ENCODE measurements at regions not wholly inside any gene's neighbourhood (a gene's known extent, or its start where the extent isn't known, plus 50 kb on each side); places are given as distances from the start of the nearest gene placed in this dataset.

DNA sequence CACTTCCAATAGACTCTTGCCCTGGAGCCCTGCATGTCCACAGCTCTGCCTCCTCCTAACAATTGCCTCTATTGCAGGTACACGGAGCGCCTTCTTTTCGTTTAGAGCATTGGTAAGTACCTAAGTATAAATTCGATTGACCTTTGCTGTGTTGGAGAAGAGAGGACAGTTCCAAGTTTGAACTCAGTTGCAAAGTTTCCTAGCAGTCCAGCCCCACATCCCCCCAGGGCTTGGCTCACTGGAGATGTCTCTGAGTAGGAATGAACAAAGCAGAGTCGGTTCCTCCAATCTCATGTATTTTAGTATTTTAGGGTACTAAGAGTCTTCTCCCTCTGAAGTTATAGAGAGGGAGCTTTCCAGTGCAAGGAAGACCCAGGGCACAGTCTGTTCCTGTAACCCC lies 238.9 kb upstream of the AJAP1 start:
- TF ChIP-seq TAF1 (IDR thresholded peaks at IDR 0.05; ENCODE audit: low read depth) = no peak
- TF ChIP-seq, protein P1, sequence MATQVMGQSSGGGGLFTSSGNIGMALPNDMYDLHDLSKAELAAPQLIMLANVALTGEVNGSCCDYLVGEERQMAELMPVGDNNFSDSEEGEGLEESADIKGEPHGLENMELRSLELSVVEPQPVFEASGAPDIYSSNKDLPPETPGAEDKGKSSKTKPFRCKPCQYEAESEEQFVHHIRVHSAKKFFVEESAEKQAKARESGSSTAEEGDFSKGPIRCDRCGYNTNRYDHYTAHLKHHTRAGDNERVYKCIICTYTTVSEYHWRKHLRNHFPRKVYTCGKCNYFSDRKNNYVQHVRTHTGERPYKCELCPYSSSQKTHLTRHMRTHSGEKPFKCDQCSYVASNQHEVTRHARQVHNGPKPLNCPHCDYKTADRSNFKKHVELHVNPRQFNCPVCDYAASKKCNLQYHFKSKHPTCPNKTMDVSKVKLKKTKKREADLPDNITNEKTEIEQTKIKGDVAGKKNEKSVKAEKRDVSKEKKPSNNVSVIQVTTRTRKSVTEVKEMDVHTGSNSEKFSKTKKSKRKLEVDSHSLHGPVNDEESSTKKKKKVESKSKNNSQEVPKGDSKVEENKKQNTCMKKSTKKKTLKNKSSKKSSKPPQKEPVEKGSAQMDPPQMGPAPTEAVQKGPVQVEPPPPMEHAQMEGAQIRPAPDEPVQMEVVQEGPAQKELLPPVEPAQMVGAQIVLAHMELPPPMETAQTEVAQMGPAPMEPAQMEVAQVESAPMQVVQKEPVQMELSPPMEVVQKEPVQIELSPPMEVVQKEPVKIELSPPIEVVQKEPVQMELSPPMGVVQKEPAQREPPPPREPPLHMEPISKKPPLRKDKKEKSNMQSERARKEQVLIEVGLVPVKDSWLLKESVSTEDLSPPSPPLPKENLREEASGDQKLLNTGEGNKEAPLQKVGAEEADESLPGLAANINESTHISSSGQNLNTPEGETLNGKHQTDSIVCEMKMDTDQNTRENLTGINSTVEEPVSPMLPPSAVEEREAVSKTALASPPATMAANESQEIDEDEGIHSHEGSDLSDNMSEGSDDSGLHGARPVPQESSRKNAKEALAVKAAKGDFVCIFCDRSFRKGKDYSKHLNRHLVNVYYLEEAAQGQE (IDR thresholded peaks at IDR 0.05; ENCODE audit: low read depth) = no peak
- TF ChIP-seq CEBPB (IDR thresholded peaks at IDR 0.05) = no peak
- no peak for TF ChIP-seq NFIC (IDR thresholded peaks at IDR 0.05)
- no peak for TF ChIP-seq EGR1 (IDR thresholded peaks at IDR 0.05)
- TF ChIP-seq CREB1 (IDR thresholded peaks at IDR 0.05; ENCODE audit: low read depth) = no peak
- TF ChIP-seq, protein P2, sequence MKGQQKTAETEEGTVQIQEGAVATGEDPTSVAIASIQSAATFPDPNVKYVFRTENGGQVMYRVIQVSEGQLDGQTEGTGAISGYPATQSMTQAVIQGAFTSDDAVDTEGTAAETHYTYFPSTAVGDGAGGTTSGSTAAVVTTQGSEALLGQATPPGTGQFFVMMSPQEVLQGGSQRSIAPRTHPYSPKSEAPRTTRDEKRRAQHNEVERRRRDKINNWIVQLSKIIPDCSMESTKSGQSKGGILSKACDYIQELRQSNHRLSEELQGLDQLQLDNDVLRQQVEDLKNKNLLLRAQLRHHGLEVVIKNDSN (IDR thresholded peaks at IDR 0.05) = no peak
- no peak for TF ChIP-seq TEAD4 (IDR thresholded peaks at IDR 0.05)
- TF ChIP-seq RAD21 (IDR thresholded peaks at IDR 0.05; ENCODE audit: low read depth) = no peak
- no peak for TF ChIP-seq EP300 (IDR thresholded peaks at IDR 0.05; ENCODE audit: borderline replicate concordance)
- TF ChIP-seq, protein P3, sequence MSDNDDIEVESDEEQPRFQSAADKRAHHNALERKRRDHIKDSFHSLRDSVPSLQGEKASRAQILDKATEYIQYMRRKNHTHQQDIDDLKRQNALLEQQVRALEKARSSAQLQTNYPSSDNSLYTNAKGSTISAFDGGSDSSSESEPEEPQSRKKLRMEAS (IDR thresholded peaks at IDR 0.05) = no peak
- TF ChIP-seq YY1 (IDR thresholded peaks at IDR 0.05; ENCODE audit: low read depth) = no peak
- TF ChIP-seq ZBTB7A (IDR thresholded peaks at IDR 0.05; ENCODE audit: low read depth) = no peak
- TF ChIP-seq TCF12 (IDR thresholded peaks at IDR 0.05; ENCODE audit: low read depth) = no peak
- TF ChIP-seq FOXM1 (IDR thresholded peaks at IDR 0.05; ENCODE audit: borderline replicate concordance, low read depth) = no peak

- TF ChIP-seq ZBTB7A (IDR thresholded peaks at IDR 0.05; ENCODE audit: low read depth) (no peak), NFIC (IDR thresholded peaks at IDR 0.05) (no peak), CEBPB (IDR thresholded peaks at IDR 0.05) (no peak)
- TF ChIP-seq, protein P3 (IDR thresholded peaks at IDR 0.05) = no peak
- TF ChIP-seq, protein P2 (IDR thresholded peaks at IDR 0.05) = no peak
These were observed 238.2 kb upstream of the AJAP1 start for GRCh38 chr1:4416189-4416588.

- TF ChIP-seq, protein P1 (IDR thresholded peaks at IDR 0.05; ENCODE audit: low read depth) = no peak
- TF ChIP-seq YY1 (IDR thresholded peaks at IDR 0.05; ENCODE audit: low read depth) = no peak
These were observed 236.4 kb upstream of the AJAP1 start for GRCh38 chr1:4418021-4418420.

DNA sequence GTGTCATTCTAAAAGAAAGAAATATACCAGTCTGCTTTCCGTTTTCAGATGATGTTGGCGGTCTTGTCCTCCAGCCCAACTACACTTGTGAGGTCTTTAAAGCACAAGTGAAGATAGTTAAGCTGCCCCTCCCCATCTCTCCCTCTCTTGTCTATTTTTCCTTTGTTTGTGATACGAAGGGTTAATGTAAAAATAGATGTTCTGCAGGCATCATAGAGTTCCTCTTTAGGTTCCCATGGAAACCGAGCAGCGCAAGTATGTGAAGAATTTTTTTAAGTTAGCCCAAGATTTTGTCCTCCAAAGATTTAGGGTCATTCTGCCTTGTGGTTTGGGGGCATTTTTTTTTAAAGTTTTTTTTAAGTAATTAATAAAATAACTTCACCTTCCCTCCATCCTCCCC lies 232.4 kb upstream of the AJAP1 start:
- TF ChIP-seq TAF1 (IDR thresholded peaks at IDR 0.05; ENCODE audit: low read depth) (no peak), RAD21 (IDR thresholded peaks at IDR 0.05; ENCODE audit: low read depth) (no peak), FOXM1 (IDR thresholded peaks at IDR 0.05; ENCODE audit: borderline replicate concordance, low read depth) (no peak), ZBTB7A (IDR thresholded peaks at IDR 0.05; ENCODE audit: low read depth) (no peak), CREB1 (IDR thresholded peaks at IDR 0.05; ENCODE audit: low read depth) (no peak), EP300 (IDR thresholded peaks at IDR 0.05; ENCODE audit: borderline replicate concordance) (no peak), EGR1 (IDR thresholded peaks at IDR 0.05) (no peak), NFIC (IDR thresholded peaks at IDR 0.05) (no peak), TCF12 (IDR thresholded peaks at IDR 0.05; ENCODE audit: low read depth) (no peak), TEAD4 (IDR thresholded peaks at IDR 0.05) (no peak), YY1 (IDR thresholded peaks at IDR 0.05; ENCODE audit: low read depth) (no peak)
- TF ChIP-seq, protein P3 (IDR thresholded peaks at IDR 0.05) = no peak
- TF ChIP-seq, protein P2 (IDR thresholded peaks at IDR 0.05) = no peak

- TF ChIP-seq, protein P3 (IDR thresholded peaks at IDR 0.05) = no peak
- no peak for TF ChIP-seq ZBTB7A (IDR thresholded peaks at IDR 0.05; ENCODE audit: low read depth)
- no peak for TF ChIP-seq TEAD4 (IDR thresholded peaks at IDR 0.05)
- no peak for TF ChIP-seq EGR1 (IDR thresholded peaks at IDR 0.05)
- TF ChIP-seq FOXM1 (IDR thresholded peaks at IDR 0.05; ENCODE audit: borderline replicate concordance, low read depth) = no peak
- no peak for TF ChIP-seq TCF12 (IDR thresholded peaks at IDR 0.05; ENCODE audit: low read depth)
- TF ChIP-seq RAD21 (IDR thresholded peaks at IDR 0.05; ENCODE audit: low read depth) = no peak
- no peak for TF ChIP-seq CREB1 (IDR thresholded peaks at IDR 0.05; ENCODE audit: low read depth)
- TF ChIP-seq EP300 (IDR thresholded peaks at IDR 0.05; ENCODE audit: borderline replicate concordance) = no peak
- TF ChIP-seq NFIC (IDR thresholded peaks at IDR 0.05) = no peak
- TF ChIP-seq YY1 (IDR thresholded peaks at IDR 0.05; ENCODE audit: low read depth) = no peak
- TF ChIP-seq, protein P1 (IDR thresholded peaks at IDR 0.05; ENCODE audit: low read depth) = no peak
- TF ChIP-seq TAF1 (IDR thresholded peaks at IDR 0.05; ENCODE audit: low read depth) = no peak
- TF ChIP-seq, protein P2 (IDR thresholded peaks at IDR 0.05) = no peak
- TF ChIP-seq CEBPB (IDR thresholded peaks at IDR 0.05) = no peak
These were observed 231.7 kb upstream of the AJAP1 start for GRCh38 chr1:4422504-4423289.

Measured in Ishikawa (cell line).